ENCODE measurements at regions not wholly inside any gene's neighbourhood (a gene's known extent, or its start where the extent isn't known, plus 50 kb on each side); places are given as distances from the start of the nearest gene placed in this dataset.

- TF ChIP-seq CTCF (IDR thresholded peaks at IDR 0.05; ENCODE audit: extremely low read depth, insufficient read depth, missing control alignments), result no peak
- no peak for DNase-seq (ENCODE audit: low spot score)
- in situ Hi-C loops (cut with MboI; ENCODE audit: low pct_unique_long_range_greater_than_20kb, low sequenced_read_pairs, unreplicated experiment), result no loop called here
Observed at GRCh38 chr15:81540909-81541308, 166.9 kb upstream of the TMC3 start.

GRCh38 chr15:81536356-81536755 lies 162.3 kb upstream of the TMC3 start:
- DNase-seq (ENCODE audit: low spot score), result no peak
- in situ Hi-C loops (cut with MboI; ENCODE audit: low pct_unique_long_range_greater_than_20kb, low sequenced_read_pairs, unreplicated experiment), result no loop called here
- no peak for TF ChIP-seq CTCF (IDR thresholded peaks at IDR 0.05; ENCODE audit: extremely low read depth, insufficient read depth, missing control alignments)

- in situ Hi-C loops (cut with MboI; ENCODE audit: low pct_unique_long_range_greater_than_20kb, low sequenced_read_pairs, unreplicated experiment), result no loop called here
- TF ChIP-seq CTCF (IDR thresholded peaks at IDR 0.05; ENCODE audit: extremely low read depth, insufficient read depth, missing control alignments), result no peak
- DNase-seq (ENCODE audit: low spot score), result no peak
Observed at GRCh38 chr15:81534124-81534523, 160.1 kb upstream of the TMC3 start.

GRCh38 chr15:81532001-81532400 lies 158.0 kb upstream of the TMC3 start:
- TF ChIP-seq CTCF (IDR thresholded peaks at IDR 0.05; ENCODE audit: extremely low read depth, insufficient read depth, missing control alignments), result no peak
- in situ Hi-C loops (cut with MboI; ENCODE audit: low pct_unique_long_range_greater_than_20kb, low sequenced_read_pairs, unreplicated experiment), result no loop called here
- DNase-seq (ENCODE audit: low spot score), result no peak

- DNase-seq (ENCODE audit: low spot score), result no peak
- in situ Hi-C loops (cut with MboI; ENCODE audit: low pct_unique_long_range_greater_than_20kb, low sequenced_read_pairs, unreplicated experiment), result no loop called here
Observed at GRCh38 chr15:81531109-81531592, 157.1 kb upstream of the TMC3 start.

GRCh38 chr15:81530271-81530691 lies 156.3 kb upstream of the TMC3 start:
- DNase-seq (ENCODE audit: low spot score), result no peak
- in situ Hi-C loops (cut with MboI; ENCODE audit: low pct_unique_long_range_greater_than_20kb, low sequenced_read_pairs, unreplicated experiment), result no loop called here
- TF ChIP-seq CTCF (IDR thresholded peaks at IDR 0.05; ENCODE audit: extremely low read depth, insufficient read depth, missing control alignments), result no peak

More at GRCh38 chr15:81531109-81531592, 157.1 kb upstream of the TMC3 start:
- no peak for TF ChIP-seq CTCF (IDR thresholded peaks at IDR 0.05; ENCODE audit: extremely low read depth, insufficient read depth, missing control alignments)

GRCh38 chr15:81529481-81529880 lies 155.5 kb upstream of the TMC3 start:
- in situ Hi-C loops (cut with MboI; ENCODE audit: low pct_unique_long_range_greater_than_20kb, low sequenced_read_pairs, unreplicated experiment), result no loop called here
- no peak for DNase-seq (ENCODE audit: low spot score)
- no peak for TF ChIP-seq CTCF (IDR thresholded peaks at IDR 0.05; ENCODE audit: extremely low read depth, insufficient read depth, missing control alignments)
